ENCODE measurements at regions not wholly inside any gene's neighbourhood (a gene's known extent, or its start where the extent isn't known, plus 50 kb on each side); places are given as distances from the start of the nearest gene placed in this dataset.

- TF ChIP-seq POLR2A (IDR thresholded peaks at IDR 0.05): no peak
- TF ChIP-seq POLR2AphosphoS5 (IDR thresholded peaks at IDR 0.05): no peak
- TF ChIP-seq, protein P1, sequence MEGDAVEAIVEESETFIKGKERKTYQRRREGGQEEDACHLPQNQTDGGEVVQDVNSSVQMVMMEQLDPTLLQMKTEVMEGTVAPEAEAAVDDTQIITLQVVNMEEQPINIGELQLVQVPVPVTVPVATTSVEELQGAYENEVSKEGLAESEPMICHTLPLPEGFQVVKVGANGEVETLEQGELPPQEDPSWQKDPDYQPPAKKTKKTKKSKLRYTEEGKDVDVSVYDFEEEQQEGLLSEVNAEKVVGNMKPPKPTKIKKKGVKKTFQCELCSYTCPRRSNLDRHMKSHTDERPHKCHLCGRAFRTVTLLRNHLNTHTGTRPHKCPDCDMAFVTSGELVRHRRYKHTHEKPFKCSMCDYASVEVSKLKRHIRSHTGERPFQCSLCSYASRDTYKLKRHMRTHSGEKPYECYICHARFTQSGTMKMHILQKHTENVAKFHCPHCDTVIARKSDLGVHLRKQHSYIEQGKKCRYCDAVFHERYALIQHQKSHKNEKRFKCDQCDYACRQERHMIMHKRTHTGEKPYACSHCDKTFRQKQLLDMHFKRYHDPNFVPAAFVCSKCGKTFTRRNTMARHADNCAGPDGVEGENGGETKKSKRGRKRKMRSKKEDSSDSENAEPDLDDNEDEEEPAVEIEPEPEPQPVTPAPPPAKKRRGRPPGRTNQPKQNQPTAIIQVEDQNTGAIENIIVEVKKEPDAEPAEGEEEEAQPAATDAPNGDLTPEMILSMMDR (IDR thresholded peaks at IDR 0.05): no peak
- TF ChIP-seq EP300 (IDR thresholded peaks at IDR 0.05): no peak
These were observed 51.6 kb upstream of the PARP11 start for GRCh38 chr12:3924761-3925160.

DNA sequence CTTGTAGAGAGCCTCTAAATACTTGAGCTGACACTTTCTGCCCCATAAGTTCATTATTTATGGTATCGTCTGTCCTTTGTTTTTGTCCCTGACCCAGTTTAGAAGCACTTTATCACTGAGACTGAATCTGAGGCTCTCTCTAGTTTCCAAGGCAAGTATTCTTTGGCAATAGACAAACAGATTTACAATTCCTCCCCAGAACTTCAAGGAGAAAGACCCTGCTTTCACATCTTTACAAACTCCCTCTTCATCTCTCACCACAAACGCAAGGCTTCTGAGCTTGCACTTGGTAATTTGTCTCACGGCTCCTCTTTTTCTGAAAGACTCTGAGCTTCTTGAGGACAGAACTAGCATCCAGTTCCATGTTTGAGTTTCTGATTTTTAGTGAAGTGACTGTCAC is 49.8 kb upstream of the PARP11 start:
- H3K36me3 ChIP-seq: no peaks in the 10 kb centered on the region
- no peaks in the 10 kb centered on the region for H3K4me1 ChIP-seq
- H3K27me3 ChIP-seq: peaks cover 42% of the 10 kb centered on the region
- 68% methylated on average over 3 of the region's 3 CpGs for WGBS
- no peak overlapping the region for H3K27ac ChIP-seq
- no peaks in the 10 kb centered on the region for H3K9me3 ChIP-seq
- no peak for TF ChIP-seq EP300 (IDR thresholded peaks at IDR 0.05)
- no peak for TF ChIP-seq POLR2AphosphoS5 (IDR thresholded peaks at IDR 0.05)
- TF ChIP-seq, protein P1 (IDR thresholded peaks at IDR 0.05): no peak
- TF ChIP-seq POLR2A (IDR thresholded peaks at IDR 0.05): no peak
- DNase-seq (ENCODE audit: low spot score in 2 of 2): no peak
- H3K4me3 ChIP-seq: no peak overlapping the region

More at GRCh38 chr12:3924761-3925160, 51.6 kb upstream of the PARP11 start:
- Histone ChIP-seq H3K27ac (no peak overlapping the region), H3K36me3 (no peaks in the 10 kb centered on the region), H3K27me3 (peaks cover 39% of the 10 kb centered on the region), H3K9me3 (no peaks in the 10 kb centered on the region), H3K4me1 (no peaks in the 10 kb centered on the region), H3K4me3 (no peak overlapping the region)
- no peak for DNase-seq (ENCODE audit: low spot score in 2 of 2)
- 64% methylated on average over 2 of the region's 3 CpGs for WGBS

Data from suprapubic skin (tissue), 4 donors.